ENCODE measurements at regions not wholly inside any gene's neighbourhood (a gene's known extent, or its start where the extent isn't known, plus 50 kb on each side); places are given as distances from the start of the nearest gene placed in this dataset.
"Not testable (repeated sequence)": the region's sequence is repeated elsewhere in the genome, so short reads cannot be mapped to it uniquely, and the experiment has no call there.

DNA sequence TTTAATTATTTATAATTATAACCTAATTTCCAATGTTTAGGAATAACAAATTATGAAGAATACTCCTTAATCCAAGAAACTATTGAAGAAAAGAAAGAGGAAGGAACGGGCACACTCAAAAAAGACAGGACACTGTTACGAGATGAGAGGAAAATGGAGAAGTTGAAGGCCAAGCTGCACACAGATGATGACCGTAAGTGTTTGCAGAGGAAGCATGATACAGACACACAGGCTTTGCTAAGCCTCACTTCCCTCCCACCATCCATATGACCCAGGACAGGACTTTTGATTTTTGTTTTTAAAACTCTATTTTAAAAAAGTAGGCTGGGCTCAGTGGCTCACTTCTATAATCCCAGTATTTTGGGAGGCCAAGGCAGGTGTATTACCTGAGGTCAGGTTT is 389.4 kb upstream of the TPM1 start:
- DNase-seq = no peak

DNA sequence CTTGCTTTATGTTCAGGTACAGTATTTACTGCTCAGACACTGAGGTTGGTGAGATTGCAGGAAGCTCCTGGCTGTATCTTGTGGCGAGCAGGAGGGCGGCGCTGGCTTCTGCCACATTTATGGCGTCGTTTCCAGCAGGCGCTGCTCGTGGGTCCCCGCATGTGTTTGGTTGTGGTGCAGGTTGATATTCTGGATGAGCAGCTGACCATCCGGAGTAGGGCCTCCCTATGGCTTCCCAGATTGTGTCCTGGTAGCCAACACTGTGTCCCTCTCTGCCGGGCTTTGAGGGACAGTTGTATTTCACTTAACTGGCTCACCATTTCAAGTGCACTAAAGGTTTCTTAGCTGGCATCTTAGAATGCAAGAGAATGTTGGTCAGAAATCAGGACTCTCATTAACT is 386.5 kb upstream of the TPM1 start:
- no peak for DNase-seq

DNA sequence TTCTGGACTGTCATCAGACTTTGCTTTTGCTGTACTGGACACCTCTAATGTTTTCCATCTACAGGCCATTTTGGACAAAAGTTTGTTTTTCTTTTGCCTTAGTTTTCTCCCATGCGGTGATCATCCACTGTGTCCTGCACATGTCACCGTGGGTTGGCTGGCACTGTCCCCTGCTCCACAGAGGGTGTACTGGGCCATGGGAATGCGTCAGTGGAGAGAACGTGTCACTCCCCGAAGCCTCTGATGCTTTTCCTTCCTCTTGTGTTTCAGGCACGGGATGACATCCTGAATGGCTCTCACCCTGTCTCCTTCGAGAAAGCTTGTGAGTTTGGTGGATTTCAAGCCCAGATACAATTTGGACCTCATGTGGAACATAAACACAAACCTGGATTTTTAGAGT is 385.0 kb upstream of the TPM1 start:
- DNase-seq = not testable (repeated sequence)

DNA sequence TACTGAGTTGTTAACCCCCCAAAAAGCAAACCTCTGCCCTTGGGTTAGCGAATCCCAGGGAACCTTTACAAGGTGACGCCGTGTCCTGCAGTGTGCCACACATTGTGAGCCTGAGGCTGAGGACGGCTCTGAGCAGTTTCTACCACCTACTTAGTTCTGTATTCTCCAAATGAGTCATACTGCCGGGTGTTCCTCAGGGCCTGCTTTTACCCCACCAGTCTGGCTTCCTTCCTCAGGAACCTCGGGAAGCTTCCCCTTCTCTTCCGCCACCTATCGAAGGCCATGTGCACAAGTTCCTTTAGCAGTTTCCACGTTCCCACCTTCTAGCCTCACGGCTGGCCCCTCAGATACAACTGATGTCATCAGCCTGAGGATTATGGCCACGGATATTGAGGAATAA is 384.0 kb upstream of the TPM1 start:
- DNase-seq = no peak

DNA sequence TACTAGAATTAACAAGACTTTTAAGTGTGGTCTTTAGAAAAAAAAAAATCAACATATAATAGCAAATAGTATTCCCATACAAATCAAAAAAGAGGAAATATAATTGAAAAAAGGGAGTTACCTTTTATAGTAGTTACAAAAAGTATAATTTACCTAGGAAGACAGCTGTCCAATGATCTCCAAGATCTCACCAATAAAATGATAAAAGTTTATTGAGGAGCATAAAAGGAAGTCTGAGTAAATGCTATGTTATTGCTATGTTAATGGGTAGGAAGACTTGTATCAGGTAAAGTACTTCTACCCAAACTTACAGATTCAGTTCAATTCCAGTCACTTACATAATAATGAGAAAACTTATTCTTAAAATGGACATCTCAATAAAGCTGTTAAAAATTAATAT is 379.0 kb upstream of the TPM1 start:
- no peak for DNase-seq

DNA sequence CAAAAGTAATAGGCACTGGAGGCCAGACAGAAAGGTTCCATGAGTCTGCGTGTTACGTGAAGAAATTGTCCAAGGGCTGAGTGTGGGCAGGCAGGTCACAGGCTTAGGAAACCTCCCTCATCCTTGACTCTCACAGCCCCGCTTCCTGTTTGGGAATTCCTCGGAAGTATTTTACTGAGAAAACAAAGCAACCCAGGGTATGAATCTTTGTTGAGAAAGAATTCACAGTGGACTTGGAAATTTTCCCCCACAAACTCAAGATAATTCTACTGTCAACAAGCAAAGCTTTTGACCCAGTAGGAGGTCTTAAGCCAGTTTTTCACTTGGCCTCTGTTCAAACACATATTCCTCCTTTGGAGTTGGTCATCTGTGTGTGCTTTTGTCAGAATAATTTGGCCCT is 377.1 kb upstream of the TPM1 start:
- no peak for DNase-seq

DNA sequence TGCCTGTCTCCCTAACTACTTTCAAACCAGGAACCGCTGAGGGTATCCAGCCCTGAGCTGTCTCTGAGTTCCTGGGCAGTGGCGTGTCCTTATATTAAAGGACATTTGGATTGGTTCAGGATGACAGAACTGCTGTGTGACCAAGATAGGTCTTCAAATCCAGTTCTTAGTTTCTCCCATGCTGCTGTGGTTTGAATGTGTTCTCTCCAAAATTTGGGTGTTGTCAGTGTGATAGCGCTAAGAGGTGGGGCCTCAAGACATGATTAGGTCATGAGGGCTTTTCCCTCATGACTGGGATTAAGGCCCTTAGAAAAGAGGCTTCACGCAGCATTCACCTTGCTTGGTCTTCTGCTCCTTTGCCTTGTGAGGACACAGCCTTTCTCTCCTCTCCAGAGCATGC is 376.5 kb upstream of the TPM1 start:
- DNase-seq = no peak

DNA sequence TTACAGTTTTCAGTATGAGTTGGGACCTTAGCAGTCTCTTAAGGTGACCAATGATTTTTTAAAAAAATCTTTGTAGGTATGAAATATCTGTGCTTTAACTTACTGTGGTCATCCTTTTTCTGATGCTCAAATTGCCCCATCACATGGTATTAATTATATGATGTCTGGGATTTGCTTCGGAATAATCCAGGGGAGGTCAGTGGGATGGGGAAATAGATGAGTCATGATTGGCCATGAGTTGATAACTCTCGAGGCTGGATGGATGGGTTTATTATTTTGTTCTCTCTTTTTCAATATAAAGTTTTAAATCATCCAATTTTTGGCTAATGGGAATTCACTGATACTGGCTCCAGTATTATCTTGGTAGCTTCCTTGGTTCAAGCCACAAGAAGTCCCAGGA is 370.3 kb upstream of the TPM1 start:
- no peak for DNase-seq

DNA sequence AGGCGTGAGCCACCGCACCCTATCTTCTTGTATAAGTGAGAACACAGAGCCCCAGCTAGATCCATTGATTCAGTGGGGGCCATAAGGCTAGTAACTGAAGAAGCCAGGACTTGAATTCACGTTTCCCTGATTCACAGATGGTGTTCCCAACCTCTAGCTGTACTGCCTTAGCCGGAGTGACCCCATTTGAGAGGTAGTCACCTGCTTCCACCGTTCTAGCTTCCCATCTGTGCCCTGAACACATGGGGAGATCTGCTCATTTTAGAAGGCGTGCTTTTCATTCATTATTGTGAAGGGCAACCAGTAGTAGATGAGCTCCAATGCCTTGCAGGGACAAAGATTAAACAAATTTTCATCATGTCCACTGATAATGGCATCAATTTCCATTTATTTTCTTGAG is 365.7 kb upstream of the TPM1 start:
- DNase-seq = no peak

DNA sequence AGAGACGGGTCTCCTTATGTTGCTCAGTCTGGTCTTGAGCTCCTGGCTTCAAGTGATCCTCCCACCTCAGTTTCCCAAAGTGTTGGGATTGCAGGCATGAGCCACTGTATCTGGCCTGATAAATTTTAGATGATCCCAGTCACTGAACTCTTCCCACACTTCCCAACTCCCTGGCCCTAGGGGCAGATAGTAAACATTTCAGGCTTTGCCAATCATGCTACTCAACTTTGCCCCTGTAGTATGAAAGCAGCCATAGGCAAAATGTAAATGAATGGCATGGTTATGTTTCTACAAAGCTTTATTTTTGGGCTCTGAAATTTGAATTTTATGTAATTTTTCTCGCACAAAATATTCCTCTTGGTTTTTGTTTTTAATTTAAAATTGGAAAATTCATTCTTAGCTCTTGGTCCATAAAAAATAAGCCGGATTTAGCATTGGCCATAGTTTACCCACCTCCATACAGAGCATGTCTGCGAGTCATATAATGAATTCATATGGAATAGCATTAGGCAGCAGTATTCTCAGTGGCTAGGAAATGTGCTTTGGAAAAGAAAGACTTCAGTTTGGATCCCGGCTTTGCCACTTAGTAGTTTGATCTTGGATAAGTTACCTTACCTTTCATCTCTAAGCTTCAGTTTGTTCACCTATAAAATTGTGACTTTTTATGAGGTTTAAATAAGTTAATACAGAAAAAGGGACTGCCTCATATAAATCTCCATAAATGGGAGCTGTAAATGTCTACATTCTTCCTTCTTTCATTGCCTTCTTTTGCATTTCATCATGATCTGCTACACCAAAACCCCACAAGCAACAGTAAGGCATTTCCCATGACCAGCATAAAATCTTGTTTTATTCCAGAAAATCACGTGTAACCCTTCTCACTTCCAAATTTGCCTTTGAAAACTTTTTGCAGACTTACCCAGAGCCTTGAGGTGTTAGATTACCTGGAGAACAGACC is 360.3 kb upstream of the TPM1 start:
- DNase-seq = no peak

DNA sequence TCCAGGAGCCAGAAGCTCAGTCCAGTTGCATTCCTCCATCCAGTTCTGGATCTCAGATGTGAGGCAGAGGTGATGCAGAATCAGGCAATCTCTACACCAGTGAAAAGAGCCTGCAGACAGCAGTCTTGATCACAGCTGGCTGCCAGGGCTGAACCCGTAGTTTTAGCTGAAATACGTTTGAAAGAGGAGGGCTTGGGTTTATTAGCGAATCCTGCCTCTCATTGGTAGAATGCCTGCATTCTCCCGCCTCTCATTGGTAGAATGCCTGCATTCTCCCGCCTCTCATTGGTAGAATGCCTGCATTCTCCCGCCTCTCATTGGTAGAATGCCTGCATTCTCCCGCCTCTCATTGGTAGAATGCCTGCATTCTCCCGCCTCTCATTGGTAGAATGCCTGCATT is 359.4 kb upstream of the TPM1 start:
- not testable (repeated sequence) for DNase-seq

DNA sequence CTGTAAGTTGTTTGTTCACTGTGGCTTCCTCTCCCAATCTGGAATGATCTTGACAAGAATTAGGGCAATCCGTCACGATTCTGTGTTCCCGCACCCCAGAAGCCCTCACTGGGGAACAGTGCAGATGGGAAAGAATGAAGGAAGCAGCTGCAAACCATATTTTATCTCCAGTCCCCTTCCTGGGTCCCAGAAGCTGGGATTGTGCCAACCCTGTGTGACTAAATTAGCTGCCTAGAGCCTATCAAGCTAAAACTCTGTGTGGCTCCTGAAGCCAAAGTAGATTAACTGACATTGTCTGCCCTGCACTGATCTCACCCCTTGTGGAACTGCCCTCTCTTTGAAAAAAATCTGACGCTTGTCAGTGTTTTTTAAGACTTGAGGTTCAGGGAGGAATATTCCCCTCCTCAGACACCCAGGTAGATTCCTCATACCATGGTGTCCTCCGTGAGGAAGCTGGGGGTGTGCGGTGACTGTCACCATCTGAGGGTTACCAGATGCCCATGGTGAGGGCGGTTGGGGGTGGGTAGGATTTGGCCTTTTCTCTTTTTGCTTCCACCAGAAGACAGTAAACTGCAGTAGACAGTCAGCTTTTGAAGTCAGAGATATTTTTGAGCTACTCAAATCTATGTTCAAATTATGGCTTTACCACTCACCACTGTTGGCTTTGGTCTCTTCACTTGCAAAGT is 358.3 kb upstream of the TPM1 start:
- no peak for DNase-seq

DNA sequence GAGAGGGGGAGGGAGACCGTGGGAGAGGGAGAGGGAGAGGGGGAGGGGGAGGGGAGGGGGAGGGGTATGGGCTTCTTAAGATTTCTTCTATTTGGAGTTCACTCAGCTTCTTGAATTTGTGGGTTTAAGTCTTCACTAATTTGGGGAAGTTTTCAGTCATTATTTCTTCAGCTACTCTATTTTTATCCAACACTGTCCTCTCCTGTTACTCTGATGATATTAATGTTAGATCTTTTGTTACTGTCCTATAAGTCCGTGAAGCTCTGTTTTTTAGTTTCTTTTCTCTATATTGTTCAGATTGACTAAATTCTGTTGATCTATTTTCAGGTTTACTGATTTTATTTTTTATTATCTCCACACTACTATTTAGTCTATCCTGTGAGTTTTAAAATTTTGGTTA is 351.5 kb upstream of the TPM1 start:
- DNase-seq = no peak

DNA sequence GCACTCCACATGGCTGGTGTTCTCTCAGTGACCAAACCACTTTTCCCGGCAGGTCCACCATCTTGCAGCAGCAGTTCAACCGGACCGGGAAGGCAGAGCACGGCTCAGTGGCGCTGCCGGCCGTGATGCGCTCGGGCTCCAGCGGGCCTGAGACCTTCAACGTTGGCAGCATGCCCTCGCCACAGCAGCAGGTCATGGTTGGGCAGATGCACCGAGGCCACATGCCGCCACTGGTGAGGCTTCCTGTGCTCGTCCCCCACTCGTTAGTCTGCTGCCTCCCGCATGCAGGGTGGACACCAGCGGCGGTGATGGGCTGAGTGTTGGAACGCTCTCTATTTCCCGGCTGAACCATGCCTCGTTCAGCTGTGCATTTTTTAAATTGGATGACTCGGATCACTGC is 344.9 kb upstream of the TPM1 start:
- no peak for DNase-seq

DNA sequence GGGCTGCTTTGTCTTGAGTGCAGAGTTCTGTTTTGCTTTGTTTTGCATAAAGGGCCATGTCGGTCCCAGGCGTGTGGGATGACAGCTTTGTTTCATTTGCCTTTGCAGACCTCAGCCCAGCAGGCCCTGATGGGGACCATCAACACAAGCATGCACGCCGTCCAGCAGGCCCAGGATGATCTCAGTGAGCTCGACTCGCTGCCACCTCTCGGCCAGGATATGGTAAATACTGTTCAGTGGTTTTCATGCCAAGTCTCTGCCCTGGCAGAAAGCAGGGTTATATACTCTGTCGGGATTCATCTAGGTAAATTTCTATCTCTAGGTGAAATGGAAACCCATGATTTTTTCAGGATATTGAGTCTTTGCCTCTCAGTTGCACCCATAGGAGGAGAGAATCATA is 343.9 kb upstream of the TPM1 start:
- no peak for DNase-seq

DNA sequence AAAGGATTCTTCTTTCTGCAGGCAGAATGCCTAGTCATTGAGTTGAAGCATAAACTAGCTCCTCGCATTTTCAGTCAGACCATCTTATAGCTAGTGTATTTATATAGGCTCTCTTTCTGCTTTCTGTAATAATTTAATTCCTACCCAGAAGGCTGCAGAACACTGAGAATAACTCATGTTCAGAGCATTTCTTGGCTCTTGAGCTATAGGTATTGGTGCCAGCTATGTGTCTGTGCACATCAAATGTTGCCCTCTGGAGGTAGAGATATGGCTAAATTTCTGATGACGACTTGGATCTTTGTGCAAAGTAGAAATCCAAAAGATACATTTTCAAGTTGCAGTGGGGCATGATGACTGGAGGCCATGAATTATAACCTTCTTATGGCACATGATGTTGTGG is 336.2 kb upstream of the TPM1 start:
- DNase-seq = no peak

DNA sequence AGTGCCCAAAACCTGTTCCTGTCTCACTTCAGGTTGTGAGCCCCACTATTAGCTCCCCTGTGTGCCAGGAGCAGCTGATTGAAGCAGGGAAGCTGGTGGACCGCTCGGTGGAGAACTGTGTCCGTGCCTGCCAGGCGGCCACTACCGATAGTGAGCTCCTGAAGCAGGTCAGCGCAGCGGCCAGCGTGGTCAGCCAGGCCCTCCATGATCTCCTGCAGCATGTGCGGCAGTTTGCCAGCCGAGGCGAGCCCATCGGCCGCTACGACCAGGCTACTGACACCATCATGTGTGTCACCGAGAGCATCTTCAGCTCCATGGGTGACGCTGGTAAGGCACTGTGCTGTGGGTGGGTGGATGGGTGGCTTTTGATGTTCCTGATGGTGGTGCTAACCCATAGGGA is 334.1 kb upstream of the TPM1 start:
- no peak for DNase-seq

DNA sequence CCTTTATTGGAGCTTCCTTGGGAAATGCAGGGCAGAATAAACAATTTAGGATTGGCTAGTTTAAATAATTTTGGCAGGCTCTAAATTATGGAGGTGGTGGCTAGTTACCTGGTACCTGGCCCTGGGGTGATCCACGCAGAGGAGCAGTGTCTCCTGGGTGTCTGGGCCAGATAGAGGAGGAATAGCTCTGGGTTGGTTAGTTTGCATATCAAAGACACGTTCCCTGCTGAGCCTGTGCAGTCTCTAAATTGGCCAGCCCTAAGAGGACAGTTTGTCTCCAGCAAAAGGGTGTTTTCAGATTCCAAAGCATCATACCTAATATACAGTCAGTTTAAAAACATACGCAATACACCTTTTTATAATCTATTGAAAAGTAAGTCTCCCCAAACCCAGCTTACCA is 333.3 kb upstream of the TPM1 start:
- no peak for DNase-seq

DNA sequence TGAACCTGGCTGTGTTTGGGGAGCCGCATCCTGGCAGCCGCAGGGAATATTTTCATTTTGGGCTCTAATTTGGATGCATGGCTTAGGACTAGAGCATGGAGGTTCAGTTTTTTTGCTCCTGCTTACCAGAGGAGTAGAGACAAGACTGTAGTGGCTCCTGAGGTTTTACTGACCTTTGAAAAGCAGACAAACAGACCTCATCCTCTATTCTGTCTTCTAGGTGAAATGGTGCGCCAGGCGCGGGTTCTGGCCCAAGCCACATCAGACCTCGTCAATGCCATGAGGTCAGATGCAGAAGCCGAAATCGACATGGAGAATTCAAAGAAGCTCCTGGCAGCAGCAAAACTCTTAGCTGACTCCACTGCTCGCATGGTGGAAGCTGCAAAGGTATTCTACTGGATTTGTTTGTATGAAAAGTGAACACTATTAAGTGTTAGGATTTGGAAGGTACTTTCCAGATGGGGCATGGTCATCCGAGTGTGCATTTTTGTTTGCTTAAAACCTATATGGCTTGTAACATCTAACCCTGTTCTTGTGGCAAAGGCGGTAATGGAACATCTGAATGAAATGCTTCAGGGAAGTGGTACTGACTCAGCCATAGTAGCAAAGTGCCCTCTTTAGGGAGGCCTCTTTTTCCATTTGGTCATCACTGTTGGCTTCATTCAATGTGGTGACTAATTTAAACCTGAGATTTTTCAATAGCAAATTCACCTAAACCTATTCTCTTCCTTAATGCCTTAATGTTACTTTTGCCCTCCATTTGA is 330.7 kb upstream of the TPM1 start:
- DNase-seq = no peak

DNA sequence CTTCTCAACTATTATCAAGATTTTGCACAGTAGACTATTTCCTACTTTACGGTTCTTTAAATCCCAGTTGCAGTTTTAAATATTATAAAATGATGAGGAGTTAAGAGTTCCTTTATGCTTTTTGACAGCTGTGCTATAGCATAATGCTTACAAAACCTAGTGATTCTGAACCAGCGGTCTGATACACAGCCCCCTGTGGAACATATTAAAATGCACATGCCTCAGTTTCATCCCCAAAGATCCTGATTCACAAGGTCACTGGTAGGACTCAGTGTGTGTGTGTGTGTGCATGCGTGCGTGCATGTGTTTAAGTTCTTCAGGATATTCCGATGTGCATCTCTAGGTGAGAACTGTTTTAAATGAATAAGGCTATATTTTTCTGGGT is 330.1 kb upstream of the TPM1 start:
- DNase-seq = no peak

DNA sequence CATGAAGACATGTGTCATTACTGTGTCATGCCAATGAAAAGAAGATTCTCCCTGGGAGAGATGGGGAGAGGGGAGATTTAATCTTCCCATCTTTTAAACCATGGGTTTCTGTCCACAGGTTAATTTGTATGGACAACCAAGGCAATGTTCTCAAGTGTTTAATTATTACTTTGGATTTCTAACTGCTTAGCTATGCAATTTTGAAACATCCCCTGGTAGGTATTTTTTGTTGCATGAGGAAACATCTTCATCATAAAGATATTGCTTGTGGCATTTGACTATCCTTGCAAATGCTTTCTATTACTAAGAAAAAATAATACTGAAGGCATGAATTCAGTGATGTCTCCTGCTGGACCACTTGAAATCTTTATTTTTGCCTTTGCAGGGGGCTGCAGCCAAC is 326.6 kb upstream of the TPM1 start:
- DNase-seq = no peak

DNA sequence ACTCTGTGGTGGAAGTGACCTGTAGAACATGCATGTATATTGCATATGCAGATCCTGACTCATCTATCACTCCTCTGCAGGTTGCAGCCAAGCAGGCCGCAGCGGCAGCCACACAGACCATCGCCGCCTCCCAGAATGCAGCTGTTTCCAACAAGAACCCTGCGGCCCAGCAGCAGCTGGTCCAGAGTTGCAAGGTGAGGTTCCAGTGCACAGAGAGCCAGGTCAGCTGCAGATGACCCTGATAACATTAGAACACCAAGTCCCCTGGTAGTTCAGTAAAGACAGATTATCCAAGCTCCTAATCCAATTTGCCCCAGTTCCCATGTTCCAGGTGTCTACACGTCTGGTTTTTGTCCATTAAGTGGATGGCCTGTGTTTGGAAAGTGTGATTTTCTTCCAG is 325.1 kb upstream of the TPM1 start:
- DNase-seq = no peak

DNA sequence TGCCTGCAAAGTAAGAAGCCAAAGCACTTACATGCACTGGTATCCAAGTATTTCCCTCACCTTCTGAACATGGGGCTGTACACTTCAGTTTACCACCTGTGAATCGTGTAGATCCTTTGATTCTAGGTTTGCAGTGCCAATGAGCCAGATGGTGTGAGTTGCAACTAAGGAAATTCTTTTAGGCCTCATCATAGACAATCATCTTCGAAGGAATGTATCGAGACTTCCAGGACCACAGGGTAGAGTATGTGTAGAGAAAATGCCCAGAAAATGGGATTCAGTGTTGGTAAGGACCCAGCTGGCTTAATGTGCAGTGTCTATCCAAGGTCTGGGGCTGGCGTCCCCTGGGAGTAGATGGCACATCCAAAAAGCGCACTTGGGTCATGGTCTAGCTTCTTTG is 323.2 kb upstream of the TPM1 start:
- no peak for DNase-seq

DNA sequence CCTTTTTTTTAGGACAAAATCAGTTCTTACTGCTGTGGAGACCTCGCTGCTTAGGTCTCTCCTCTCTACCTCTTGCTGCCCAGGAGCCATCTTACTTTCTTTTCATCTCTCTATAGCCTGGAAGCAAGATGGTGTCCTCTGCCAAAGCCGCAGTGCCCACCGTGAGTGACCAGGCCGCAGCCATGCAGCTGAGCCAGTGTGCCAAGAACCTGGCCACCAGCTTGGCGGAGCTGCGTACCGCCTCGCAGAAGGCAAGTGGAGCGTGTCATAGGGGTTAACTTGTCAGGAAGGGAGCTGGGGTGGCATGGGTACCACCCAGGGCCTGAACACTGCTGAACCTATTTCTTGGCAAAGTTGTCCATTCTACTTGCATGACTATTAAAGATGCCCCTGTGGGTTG is 320.3 kb upstream of the TPM1 start:
- DNase-seq = no peak

All from NCI-H345 (cell line).